Smooth muscle cell (in vitro differentiated cells): ENCODE measurements at regions not wholly inside any gene's neighbourhood (a gene's known extent, or its start where the extent isn't known, plus 50 kb on each side); places are given as distances from the start of the nearest gene placed in this dataset.

Experiments used
- DNase-seq: peaks from one replicate; lab custom pipeline; 2025; ENCODE audit not compliant: unreplicated experiment; lab: John Stamatoyannopoulos, UW
- H2AFZ ChIP-seq: fragments of 200-600 bp; sonication (generic); 2 replicates; pipeline ENCODE4 v1.6.0; 2016; ENCODE audit warnings: antibody characterized with exemption, low read depth, mild to moderate bottlenecking
- H3F3A ChIP-seq: fragments of 200-600 bp; sonication (generic); 2 replicates; pipeline ENCODE4 v1.6.0; 2017; ENCODE audit warnings: antibody characterized with exemption, low read depth
- H3K27ac ChIP-seq: fragments of 200-600 bp; sonication (generic); 2 replicates; pipeline ENCODE4 v1.5.1; 2016; ENCODE audit warnings: low read depth, mild to moderate bottlenecking
- H3K27me3 ChIP-seq: fragments of 200-600 bp; sonication (generic); 2 replicates; pipeline ENCODE4 v1.6.1; 2016; ENCODE audit warnings: low read depth, mild to moderate bottlenecking
- H3K36me3 ChIP-seq: fragments of 200-600 bp; sonication (generic); 2 replicates; pipeline ENCODE4 v1.5.1; 2016; ENCODE audit warnings: low read depth
- H3K4me1 ChIP-seq: fragments of 200-600 bp; sonication (generic); 2 replicates; pipeline ENCODE4 v1.5.1; 2016; ENCODE audit warnings: low read depth
- H3K4me2 ChIP-seq: fragments of 200-600 bp; sonication (generic); 2 replicates; pipeline ENCODE4 v1.6.0; 2016; ENCODE audit warnings: mild to moderate bottlenecking
- H3K4me3 ChIP-seq: fragments of 200-600 bp; sonication (generic); 2 replicates; pipeline ENCODE4 v1.5.1; 2016; ENCODE audit warnings: mild to moderate bottlenecking
- H3K79me2 ChIP-seq: fragments of 200-600 bp; sonication (generic); 2 replicates; pipeline ENCODE4 v1.6.0; 2016; ENCODE audit warnings: low read depth, mild to moderate bottlenecking
- H3K9ac ChIP-seq: fragments of 200-600 bp; sonication (generic); 2 replicates; pipeline ENCODE4 v1.6.0; 2016; ENCODE audit warnings: low read depth
- H3K9me3 ChIP-seq: fragments of 200-600 bp; sonication (generic); replicated peaks from 2 replicates; pipeline ENCODE4 v1.5.1; 2016; ENCODE audit warnings: low read depth
- H4K20me1 ChIP-seq: fragments of 200-600 bp; sonication (generic); 2 replicates; pipeline ENCODE4 v1.6.0; 2016; ENCODE audit warnings: low read depth
- CTCF ChIP-seq: fragments of 200-600 bp; sonication (generic); IDR thresholded peaks from 2 replicates; pipeline ENCODE4 v1.5.1; 2017; ENCODE audit warnings: borderline replicate concordance, mild to moderate bottlenecking, antibody characterized with exemption; ENCODE audit not compliant: insufficient read depth, poor library complexity, severe bottlenecking
- WGBS: methylation state at CpG from one replicate; pipeline ENCODE4 v1.1.7; 2016; ENCODE audit warnings: low lambda C conversion rate; 5-methylcytosine and 5-hydroxymethylcytosine counted together

- no peak overlapping the region for H2AFZ ChIP-seq
- H3K27ac ChIP-seq, result no peak overlapping the region
- H3F3A ChIP-seq, result no peaks in the 10 kb centered on the region
- H3K4me3 ChIP-seq, result no peak overlapping the region
- H4K20me1 ChIP-seq, result no peaks in the 10 kb centered on the region
- 52% methylated on average over 1 of the region's 1 CpG for WGBS
- H3K36me3 ChIP-seq, result no peaks in the 10 kb centered on the region
- TF ChIP-seq CTCF, result no peak
- no peak overlapping the region for H3K9ac ChIP-seq
- no peaks in the 10 kb centered on the region for H3K9me3 ChIP-seq
- H3K79me2 ChIP-seq, result no peaks in the 10 kb centered on the region
- DNase-seq, result no peak
- H3K4me1 ChIP-seq, result no peaks in the 10 kb centered on the region
- no peaks in the 10 kb centered on the region for H3K27me3 ChIP-seq
- no peak overlapping the region for H3K4me2 ChIP-seq
Observed at GRCh38 chr5:155098433-155098832, 84.9 kb downstream of the KIF4B start.

- WGBS, result 51% methylated on average over 2 of the region's 2 CpGs
- no peaks in the 10 kb centered on the region for H4K20me1 ChIP-seq
- H3K79me2 ChIP-seq, result no peaks in the 10 kb centered on the region
- no peak overlapping the region for H3K9ac ChIP-seq
- no peak overlapping the region for H3K4me2 ChIP-seq
- no peak for TF ChIP-seq CTCF
- peak overlapping the region; percentile 49 for H3K27ac ChIP-seq
- H3K4me3 ChIP-seq, result no peak overlapping the region
- no peaks in the 10 kb centered on the region for H3K27me3 ChIP-seq
- H2AFZ ChIP-seq, result no peak overlapping the region
- H3K36me3 ChIP-seq, result no peaks in the 10 kb centered on the region
- H3K4me1 ChIP-seq, result no peaks in the 10 kb centered on the region
- no peaks in the 10 kb centered on the region for H3K9me3 ChIP-seq
- peaks cover 4% of the 10 kb centered on the region for H3F3A ChIP-seq
- no peak for DNase-seq
Observed at GRCh38 chr5:155101697-155102096, 88.1 kb downstream of the KIF4B start.

GRCh38 chr5:155103146-155103545 lies 89.6 kb downstream of the KIF4B start:
- no peak for TF ChIP-seq CTCF
- no peaks in the 10 kb centered on the region for H3K9me3 ChIP-seq
- no peaks in the 10 kb centered on the region for H3K4me1 ChIP-seq
- H3F3A ChIP-seq, result peaks cover 4% of the 10 kb centered on the region
- no peak overlapping the region for H3K9ac ChIP-seq
- H3K27me3 ChIP-seq, result no peaks in the 10 kb centered on the region
- WGBS, result 36% methylated on average over 4 of the region's 4 CpGs
- DNase-seq, result no peak
- H3K4me2 ChIP-seq, result peak overlapping the region; percentile 28
- no peak overlapping the region for H2AFZ ChIP-seq
- no peaks in the 10 kb centered on the region for H3K79me2 ChIP-seq
- H4K20me1 ChIP-seq, result no peaks in the 10 kb centered on the region
- peak overlapping the region; percentile 34 for H3K27ac ChIP-seq
- no peaks in the 10 kb centered on the region for H3K36me3 ChIP-seq
- no peak overlapping the region for H3K4me3 ChIP-seq

GRCh38 chr5:155104441-155104840 lies 90.9 kb downstream of the KIF4B start:
- WGBS, result 89% methylated on average over 2 of the region's 2 CpGs
- H3K4me3 ChIP-seq, result no peak overlapping the region

More at GRCh38 chr5:155104441-155104840, 90.9 kb downstream of the KIF4B start:
- Histone ChIP-seq H3K4me1 (no peaks in the 10 kb centered on the region), H3K27me3 (no peaks in the 10 kb centered on the region), H3K9me3 (no peaks in the 10 kb centered on the region), H3K9ac (no peak overlapping the region), H3K36me3 (no peaks in the 10 kb centered on the region), H4K20me1 (no peaks in the 10 kb centered on the region), H3K4me2 (no peak overlapping the region), H3F3A (peaks cover 4% of the 10 kb centered on the region), H3K27ac (no peak overlapping the region), H2AFZ (no peak overlapping the region), H3K79me2 (no peaks in the 10 kb centered on the region)
- DNase-seq, result no peak
- no peak for TF ChIP-seq CTCF
